WTC11 (cell line): ENCODE measurements at regions not wholly inside any gene's neighbourhood (a gene's known extent, or its start where the extent isn't known, plus 50 kb on each side); places are given as distances from the start of the nearest gene placed in this dataset.

Experiments
- GRHL2 ChIP-seq: fragments of 250-450 bp; sonication (Bioruptor Pico); IDR thresholded peaks from 2 replicates; pipeline ENCODE4 v1.8.0; 2022; ENCODE audit warnings: mild to moderate bottlenecking, moderate library complexity; ENCODE audit not compliant: insufficient replicate concordance, severe bottlenecking
- JUN ChIP-seq: sonication (generic); formaldehyde crosslinking; IDR thresholded peaks from 2 replicates; pipeline ENCODE4 v1.8.0; 2023; ENCODE audit warnings: mild to moderate bottlenecking, missing genetic modification reagents
- NFE2L1 ChIP-seq: sonication (generic); formaldehyde crosslinking; IDR thresholded peaks from 2 replicates; pipeline ENCODE4 v1.8.1; 2023; ENCODE audit warnings: missing genetic modification reagents
- SP1 ChIP-seq: sonication (generic); formaldehyde crosslinking; conservative IDR thresholded peaks from 2 replicates; pipeline ENCODE4 v1.8.1; 2022; ENCODE audit warnings: missing genetic modification reagents
- ZNF263 ChIP-seq: sonication (generic); formaldehyde crosslinking; IDR thresholded peaks from 2 replicates; pipeline ENCODE4 v1.8.1; 2022; ENCODE audit warnings: low read depth, mild to moderate bottlenecking, moderate library complexity, missing genetic modification reagents
- ZNF671 ChIP-seq: fragments of 250-450 bp; sonication (Bioruptor Pico); IDR thresholded peaks from 2 replicates; pipeline ENCODE4 v1.8.0; 2021; ENCODE audit warnings: mild to moderate bottlenecking
- TF ChIP-seq, protein P1 (sequence below): fragments of 200-600 bp; IDR thresholded peaks from 2 replicates; pipeline ENCODE4 v1.8.0; 2022; ENCODE audit warnings: antibody characterized with exemption
- TF ChIP-seq, protein P2 (sequence below): sonication (generic); formaldehyde crosslinking; IDR thresholded peaks from 2 replicates; pipeline ENCODE4 v1.8.1; 2022; ENCODE audit warnings: low read depth, mild to moderate bottlenecking, moderate library complexity, missing genetic modification reagents, borderline replicate concordance
- TF ChIP-seq, protein P3 (sequence below): sonication (generic); formaldehyde crosslinking; IDR thresholded peaks from 2 replicates; pipeline ENCODE4 v1.8.1; 2023; ENCODE audit warnings: mild to moderate bottlenecking, moderate library complexity, missing genetic modification reagents
- TF ChIP-seq, protein P4 (sequence below): sonication (generic); formaldehyde crosslinking; IDR thresholded peaks from 2 replicates; pipeline ENCODE4 v1.8.0; 2023; ENCODE audit warnings: missing genetic modification reagents
- TF ChIP-seq, protein P5 (sequence below): sonication (generic); formaldehyde crosslinking; IDR thresholded peaks from 2 replicates; pipeline ENCODE4 v1.8.0; 2022; ENCODE audit warnings: mild to moderate bottlenecking, missing genetic modification reagents

DNA sequence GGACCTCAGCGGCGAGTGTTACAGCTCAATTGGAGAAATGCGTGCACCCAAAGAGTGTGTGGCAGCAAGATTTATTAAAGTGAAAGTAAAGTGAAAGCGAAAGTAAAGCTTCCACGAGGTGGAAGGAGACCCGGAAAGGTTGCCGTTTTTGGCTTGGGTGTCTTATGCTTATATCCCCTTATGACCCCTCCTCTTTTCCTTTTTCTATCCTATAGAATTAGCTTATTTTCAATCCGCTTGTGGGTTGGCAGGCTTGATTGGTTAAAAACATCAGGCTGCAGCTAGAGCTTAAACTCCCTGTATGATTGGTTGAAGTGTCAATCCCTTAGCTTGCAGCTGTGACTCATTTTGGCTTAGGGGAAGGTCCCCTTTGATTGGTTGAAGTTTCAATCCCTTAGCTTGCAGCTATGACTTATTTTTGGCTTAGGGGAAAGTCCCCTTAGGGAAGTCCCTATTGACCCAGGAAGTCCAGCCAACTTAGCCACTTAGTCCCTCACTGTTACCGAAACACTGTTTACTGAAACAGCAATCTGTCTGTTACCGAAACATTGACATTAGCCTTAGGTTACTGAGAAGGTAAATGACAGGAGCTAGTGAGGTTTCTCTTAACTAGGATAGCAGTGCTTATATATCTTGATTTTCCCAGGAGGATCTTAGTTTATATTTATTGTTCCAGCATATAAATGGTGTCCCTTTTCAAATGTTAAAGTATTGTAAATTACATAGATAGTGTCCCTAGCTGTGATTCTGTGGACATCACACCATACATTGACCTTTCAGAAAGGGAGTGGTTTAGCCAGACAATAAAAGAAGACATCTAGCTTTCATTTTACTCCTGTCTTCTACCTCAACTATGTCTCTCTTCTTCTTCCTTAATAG is 575.8 kb downstream of the DACH1 start:
- TF ChIP-seq, protein P1, sequence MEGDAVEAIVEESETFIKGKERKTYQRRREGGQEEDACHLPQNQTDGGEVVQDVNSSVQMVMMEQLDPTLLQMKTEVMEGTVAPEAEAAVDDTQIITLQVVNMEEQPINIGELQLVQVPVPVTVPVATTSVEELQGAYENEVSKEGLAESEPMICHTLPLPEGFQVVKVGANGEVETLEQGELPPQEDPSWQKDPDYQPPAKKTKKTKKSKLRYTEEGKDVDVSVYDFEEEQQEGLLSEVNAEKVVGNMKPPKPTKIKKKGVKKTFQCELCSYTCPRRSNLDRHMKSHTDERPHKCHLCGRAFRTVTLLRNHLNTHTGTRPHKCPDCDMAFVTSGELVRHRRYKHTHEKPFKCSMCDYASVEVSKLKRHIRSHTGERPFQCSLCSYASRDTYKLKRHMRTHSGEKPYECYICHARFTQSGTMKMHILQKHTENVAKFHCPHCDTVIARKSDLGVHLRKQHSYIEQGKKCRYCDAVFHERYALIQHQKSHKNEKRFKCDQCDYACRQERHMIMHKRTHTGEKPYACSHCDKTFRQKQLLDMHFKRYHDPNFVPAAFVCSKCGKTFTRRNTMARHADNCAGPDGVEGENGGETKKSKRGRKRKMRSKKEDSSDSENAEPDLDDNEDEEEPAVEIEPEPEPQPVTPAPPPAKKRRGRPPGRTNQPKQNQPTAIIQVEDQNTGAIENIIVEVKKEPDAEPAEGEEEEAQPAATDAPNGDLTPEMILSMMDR = no peak
- TF ChIP-seq, protein P2, sequence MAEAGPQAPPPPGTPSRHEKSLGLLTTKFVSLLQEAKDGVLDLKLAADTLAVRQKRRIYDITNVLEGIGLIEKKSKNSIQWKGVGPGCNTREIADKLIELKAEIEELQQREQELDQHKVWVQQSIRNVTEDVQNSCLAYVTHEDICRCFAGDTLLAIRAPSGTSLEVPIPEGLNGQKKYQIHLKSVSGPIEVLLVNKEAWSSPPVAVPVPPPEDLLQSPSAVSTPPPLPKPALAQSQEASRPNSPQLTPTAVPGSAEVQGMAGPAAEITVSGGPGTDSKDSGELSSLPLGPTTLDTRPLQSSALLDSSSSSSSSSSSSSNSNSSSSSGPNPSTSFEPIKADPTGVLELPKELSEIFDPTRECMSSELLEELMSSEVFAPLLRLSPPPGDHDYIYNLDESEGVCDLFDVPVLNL (CRISPR knock-in tag) = no peak
- TF ChIP-seq ZNF263 (CRISPR knock-in tag) = no peak
- TF ChIP-seq JUN = no peak
- TF ChIP-seq ZNF671 (CRISPR knock-in tag) = no peak
- TF ChIP-seq, protein P3, sequence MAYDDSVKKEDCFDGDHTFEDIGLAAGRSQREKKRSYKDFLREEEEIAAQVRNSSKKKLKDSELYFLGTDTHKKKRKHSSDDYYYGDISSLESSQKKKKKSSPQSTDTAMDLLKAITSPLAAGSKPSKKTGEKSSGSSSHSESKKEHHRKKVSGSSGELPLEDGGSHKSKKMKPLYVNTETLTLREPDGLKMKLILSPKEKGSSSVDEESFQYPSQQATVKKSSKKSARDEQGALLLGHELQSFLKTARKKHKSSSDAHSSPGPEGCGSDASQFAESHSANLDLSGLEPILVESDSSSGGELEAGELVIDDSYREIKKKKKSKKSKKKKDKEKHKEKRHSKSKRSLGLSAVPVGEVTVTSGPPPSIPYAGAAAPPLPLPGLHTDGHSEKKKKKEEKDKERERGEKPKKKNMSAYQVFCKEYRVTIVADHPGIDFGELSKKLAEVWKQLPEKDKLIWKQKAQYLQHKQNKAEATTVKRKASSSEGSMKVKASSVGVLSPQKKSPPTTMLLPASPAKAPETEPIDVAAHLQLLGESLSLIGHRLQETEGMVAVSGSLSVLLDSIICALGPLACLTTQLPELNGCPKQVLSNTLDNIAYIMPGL (CRISPR knock-in tag) = no peak
- TF ChIP-seq NFE2L1 (CRISPR knock-in tag) = no peak
- TF ChIP-seq, protein P4, sequence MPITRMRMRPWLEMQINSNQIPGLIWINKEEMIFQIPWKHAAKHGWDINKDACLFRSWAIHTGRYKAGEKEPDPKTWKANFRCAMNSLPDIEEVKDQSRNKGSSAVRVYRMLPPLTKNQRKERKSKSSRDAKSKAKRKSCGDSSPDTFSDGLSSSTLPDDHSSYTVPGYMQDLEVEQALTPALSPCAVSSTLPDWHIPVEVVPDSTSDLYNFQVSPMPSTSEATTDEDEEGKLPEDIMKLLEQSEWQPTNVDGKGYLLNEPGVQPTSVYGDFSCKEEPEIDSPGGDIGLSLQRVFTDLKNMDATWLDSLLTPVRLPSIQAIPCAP (CRISPR knock-in tag) = no peak
- TF ChIP-seq, protein P5, sequence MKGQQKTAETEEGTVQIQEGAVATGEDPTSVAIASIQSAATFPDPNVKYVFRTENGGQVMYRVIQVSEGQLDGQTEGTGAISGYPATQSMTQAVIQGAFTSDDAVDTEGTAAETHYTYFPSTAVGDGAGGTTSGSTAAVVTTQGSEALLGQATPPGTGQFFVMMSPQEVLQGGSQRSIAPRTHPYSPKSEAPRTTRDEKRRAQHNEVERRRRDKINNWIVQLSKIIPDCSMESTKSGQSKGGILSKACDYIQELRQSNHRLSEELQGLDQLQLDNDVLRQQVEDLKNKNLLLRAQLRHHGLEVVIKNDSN = no peak
- TF ChIP-seq GRHL2 (CRISPR knock-in tag) = no peak
- TF ChIP-seq SP1 (CRISPR knock-in tag) = no peak
